ENCODE measurements at regions not wholly inside any gene's neighbourhood (a gene's known extent, or its start where the extent isn't known, plus 50 kb on each side); places are given as distances from the start of the nearest gene placed in this dataset.

- H3K4me1 ChIP-seq (ENCODE audit: control extremely low read depth in 1 of 4, control insufficient read depth in 4 of 4, insufficient read depth in 4 of 4, low read length in 3 of 4): no peaks in the 10 kb centered on the region
- no peak overlapping the region for H3K4me3 ChIP-seq (ENCODE audit: control insufficient read depth in 1 of 7, extremely low read depth in 1 of 7, insufficient read depth in 4 of 7, low read depth in 2 of 7, low read length in 6 of 7)
- no peak overlapping the region for H3K27ac ChIP-seq (ENCODE audit: insufficient read depth in 1 of 2, low read depth in 1 of 2, low read length in 2 of 2, poor library complexity in 1 of 2, severe bottlenecking in 2 of 2)
- CTCF ChIA-PET: no interaction called here
- 100% methylated on average over 2 of the region's 3 CpGs for WGBS (ENCODE audit: insufficient coverage)
- H3K9me3 ChIP-seq (ENCODE audit: control extremely low read depth in 1 of 5, control insufficient read depth in 4 of 5, insufficient read depth in 2 of 5, low read depth in 1 of 5, low read length in 4 of 5): no peaks in the 10 kb centered on the region
- no peaks in the 10 kb centered on the region for H3K36me3 ChIP-seq (ENCODE audit: control insufficient read depth in 4 of 4, insufficient read depth in 4 of 4, low read length in 3 of 4)
- POLR2A ChIA-PET: no interaction called here
- no peaks in the 10 kb centered on the region for H3K27me3 ChIP-seq (replicated peaks in 2 of 5; ENCODE audit: control insufficient read depth in 4 of 5, insufficient read depth in 5 of 5, low read length in 4 of 5)
- no peak for DNase-seq
Observed at GRCh38 chr7:89559596-89559995, 594.7 kb upstream of the STEAP1 start.

- DNase-seq: no peak
- WGBS (ENCODE audit: insufficient coverage): 100% methylated on average over 1 of the region's 1 CpG
- no peaks in the 10 kb centered on the region for H3K36me3 ChIP-seq (ENCODE audit: control insufficient read depth in 4 of 4, insufficient read depth in 4 of 4, low read length in 3 of 4)
- ChIA-PET CTCF (no interaction called here), POLR2A (no interaction called here)
- H3K27me3 ChIP-seq (replicated peaks in 2 of 5; ENCODE audit: control insufficient read depth in 4 of 5, insufficient read depth in 5 of 5, low read length in 4 of 5): no peaks in the 10 kb centered on the region
- H3K9me3 ChIP-seq (ENCODE audit: control extremely low read depth in 1 of 5, control insufficient read depth in 4 of 5, insufficient read depth in 2 of 5, low read depth in 1 of 5, low read length in 4 of 5): no peaks in the 10 kb centered on the region
- H3K27ac ChIP-seq (ENCODE audit: insufficient read depth in 1 of 2, low read depth in 1 of 2, low read length in 2 of 2, poor library complexity in 1 of 2, severe bottlenecking in 2 of 2): no peak overlapping the region
- no peak overlapping the region for H3K4me3 ChIP-seq (ENCODE audit: control insufficient read depth in 1 of 7, extremely low read depth in 1 of 7, insufficient read depth in 4 of 7, low read depth in 2 of 7, low read length in 6 of 7)
- no peaks in the 10 kb centered on the region for H3K4me1 ChIP-seq (ENCODE audit: control extremely low read depth in 1 of 4, control insufficient read depth in 4 of 4, insufficient read depth in 4 of 4, low read length in 3 of 4)
Observed at GRCh38 chr7:89563597-89563996, 590.7 kb upstream of the STEAP1 start.

- H3K4me3 ChIP-seq (ENCODE audit: control insufficient read depth in 1 of 7, extremely low read depth in 1 of 7, insufficient read depth in 4 of 7, low read depth in 2 of 7, low read length in 6 of 7): no peak overlapping the region
- no peaks in the 10 kb centered on the region for H3K4me1 ChIP-seq (ENCODE audit: control extremely low read depth in 1 of 4, control insufficient read depth in 4 of 4, insufficient read depth in 4 of 4, low read length in 3 of 4)
- POLR2A ChIA-PET: interaction anchor here (0.7 kb wide), 1 partner anchor 1526 kb away, joined by 3 read pairs; no protein-coding TSS in a partner anchor
- H3K9me3 ChIP-seq (ENCODE audit: control extremely low read depth in 1 of 5, control insufficient read depth in 4 of 5, insufficient read depth in 2 of 5, low read depth in 1 of 5, low read length in 4 of 5): peaks cover 0 to 3% (median 0%) of the 10 kb centered on the region in 5 experiments
- DNase-seq: no peak
- H3K36me3 ChIP-seq (ENCODE audit: control insufficient read depth in 4 of 4, insufficient read depth in 4 of 4, low read length in 3 of 4): no peaks in the 10 kb centered on the region
- CTCF ChIA-PET: no interaction called here
- no peaks in the 10 kb centered on the region for H3K27me3 ChIP-seq (replicated peaks in 2 of 5; ENCODE audit: control insufficient read depth in 4 of 5, insufficient read depth in 5 of 5, low read length in 4 of 5)
- H3K27ac ChIP-seq (ENCODE audit: insufficient read depth in 1 of 2, low read depth in 1 of 2, low read length in 2 of 2, poor library complexity in 1 of 2, severe bottlenecking in 2 of 2): no peak overlapping the region
- WGBS (ENCODE audit: insufficient coverage): 75% methylated on average over 1 of the region's 1 CpG
Observed at GRCh38 chr7:89584896-89585295, 569.4 kb upstream of the STEAP1 start.

GRCh38 chr7:89593125-89593524, 561.1 kb upstream of the STEAP1 start:
- H3K4me1 ChIP-seq (ENCODE audit: control extremely low read depth in 1 of 4, control insufficient read depth in 4 of 4, insufficient read depth in 4 of 4, low read length in 3 of 4): no peaks in the 10 kb centered on the region
- H3K9me3 ChIP-seq (ENCODE audit: control extremely low read depth in 1 of 5, control insufficient read depth in 4 of 5, insufficient read depth in 2 of 5, low read depth in 1 of 5, low read length in 4 of 5): peaks cover 0 to 2% (median 0%) of the 10 kb centered on the region in 5 experiments
- WGBS (ENCODE audit: insufficient coverage): 100% methylated on average over 2 of the region's 5 CpGs
- ChIA-PET CTCF (interaction anchor here (1.0 kb wide), 1 partner anchor 260 kb away, joined by 3 read pairs; no protein-coding TSS in a partner anchor), POLR2A (no interaction called here)
- H3K27me3 ChIP-seq (replicated peaks in 2 of 5; ENCODE audit: control insufficient read depth in 4 of 5, insufficient read depth in 5 of 5, low read length in 4 of 5): no peaks in the 10 kb centered on the region
- no peak for DNase-seq
- no peak overlapping the region for H3K4me3 ChIP-seq (ENCODE audit: control insufficient read depth in 1 of 7, extremely low read depth in 1 of 7, insufficient read depth in 4 of 7, low read depth in 2 of 7, low read length in 6 of 7)
- no peak overlapping the region for H3K27ac ChIP-seq (ENCODE audit: insufficient read depth in 1 of 2, low read depth in 1 of 2, low read length in 2 of 2, poor library complexity in 1 of 2, severe bottlenecking in 2 of 2)
- no peaks in the 10 kb centered on the region for H3K36me3 ChIP-seq (ENCODE audit: control insufficient read depth in 4 of 4, insufficient read depth in 4 of 4, low read length in 3 of 4)

- ChIA-PET CTCF (no interaction called here), POLR2A (no interaction called here)
- peaks cover 4 to 20% (median 11%) of the 10 kb centered on the region in 4 experiments for H3K4me1 ChIP-seq (ENCODE audit: control extremely low read depth in 1 of 4, control insufficient read depth in 4 of 4, insufficient read depth in 4 of 4, low read length in 3 of 4)
- H3K4me3 ChIP-seq (ENCODE audit: control insufficient read depth in 1 of 7, extremely low read depth in 1 of 7, insufficient read depth in 4 of 7, low read depth in 2 of 7, low read length in 6 of 7): no peak overlapping the region
- H3K27ac ChIP-seq (ENCODE audit: insufficient read depth in 1 of 2, low read depth in 1 of 2, low read length in 2 of 2, poor library complexity in 1 of 2, severe bottlenecking in 2 of 2): no peak overlapping the region
- no peaks in the 10 kb centered on the region for H3K36me3 ChIP-seq (ENCODE audit: control insufficient read depth in 4 of 4, insufficient read depth in 4 of 4, low read length in 3 of 4)
- WGBS (ENCODE audit: insufficient coverage): 100% methylated on average over 1 of the region's 1 CpG
- no peaks in the 10 kb centered on the region for H3K27me3 ChIP-seq (replicated peaks in 2 of 5; ENCODE audit: control insufficient read depth in 4 of 5, insufficient read depth in 5 of 5, low read length in 4 of 5)
- H3K9me3 ChIP-seq (ENCODE audit: control extremely low read depth in 1 of 5, control insufficient read depth in 4 of 5, insufficient read depth in 2 of 5, low read depth in 1 of 5, low read length in 4 of 5): peaks cover 0 to 4% (median 0%) of the 10 kb centered on the region in 5 experiments
- no peak for DNase-seq
Observed at GRCh38 chr7:89602984-89603383, 551.3 kb upstream of the STEAP1 start.

GRCh38 chr7:89605362-89605761, 548.9 kb upstream of the STEAP1 start:
- ChIA-PET CTCF (interaction anchor here (0.9 kb wide), 1 partner anchor 16 kb away, joined by 3 read pairs; no protein-coding TSS in a partner anchor), POLR2A (no interaction called here)
- Histone ChIP-seq H3K4me3 (ENCODE audit: control insufficient read depth in 1 of 7, extremely low read depth in 1 of 7, insufficient read depth in 4 of 7, low read depth in 2 of 7, low read length in 6 of 7) (no peak overlapping the region), H3K27ac (ENCODE audit: insufficient read depth in 1 of 2, low read depth in 1 of 2, low read length in 2 of 2, poor library complexity in 1 of 2, severe bottlenecking in 2 of 2) (no peak overlapping the region), H3K27me3 (replicated peaks in 2 of 5; ENCODE audit: control insufficient read depth in 4 of 5, insufficient read depth in 5 of 5, low read length in 4 of 5) (no peaks in the 10 kb centered on the region), H3K4me1 (ENCODE audit: control extremely low read depth in 1 of 4, control insufficient read depth in 4 of 4, insufficient read depth in 4 of 4, low read length in 3 of 4) (peaks cover 9 to 24% (median 16%) of the 10 kb centered on the region in 4 experiments), H3K36me3 (ENCODE audit: control insufficient read depth in 4 of 4, insufficient read depth in 4 of 4, low read length in 3 of 4) (no peaks in the 10 kb centered on the region), H3K9me3 (ENCODE audit: control extremely low read depth in 1 of 5, control insufficient read depth in 4 of 5, insufficient read depth in 2 of 5, low read depth in 1 of 5, low read length in 4 of 5) (peaks cover 0 to 4% (median 0%) of the 10 kb centered on the region in 5 experiments)
- WGBS (ENCODE audit: insufficient coverage): 100% methylated on average over 2 of the region's 3 CpGs
- no peak for DNase-seq

GRCh38 chr7:89606511-89606910, 547.8 kb upstream of the STEAP1 start:
- Histone ChIP-seq H3K27me3 (replicated peaks in 2 of 5; ENCODE audit: control insufficient read depth in 4 of 5, insufficient read depth in 5 of 5, low read length in 4 of 5) (no peaks in the 10 kb centered on the region), H3K9me3 (ENCODE audit: control extremely low read depth in 1 of 5, control insufficient read depth in 4 of 5, insufficient read depth in 2 of 5, low read depth in 1 of 5, low read length in 4 of 5) (no peaks in the 10 kb centered on the region), H3K27ac (ENCODE audit: insufficient read depth in 1 of 2, low read depth in 1 of 2, low read length in 2 of 2, poor library complexity in 1 of 2, severe bottlenecking in 2 of 2) (no peak overlapping the region), H3K36me3 (ENCODE audit: control insufficient read depth in 4 of 4, insufficient read depth in 4 of 4, low read length in 3 of 4) (no peaks in the 10 kb centered on the region), H3K4me1 (ENCODE audit: control extremely low read depth in 1 of 4, control insufficient read depth in 4 of 4, insufficient read depth in 4 of 4, low read length in 3 of 4) (peaks cover 9 to 24% (median 16%) of the 10 kb centered on the region in 4 experiments), H3K4me3 (ENCODE audit: control insufficient read depth in 1 of 7, extremely low read depth in 1 of 7, insufficient read depth in 4 of 7, low read depth in 2 of 7, low read length in 6 of 7) (no peak overlapping the region)
- CTCF ChIA-PET: no interaction called here
- WGBS (ENCODE audit: insufficient coverage): 5% methylated on average over 2 of the region's 3 CpGs
- DNase-seq: no peak
- POLR2A ChIA-PET: no interaction called here
